ENCODE measurements at regions not wholly inside any gene's neighbourhood (a gene's known extent, or its start where the extent isn't known, plus 50 kb on each side); places are given as distances from the start of the nearest gene placed in this dataset.

GRCh38 chr1:208885060-208885459 lies 640.9 kb upstream of the PLXNA2 start:
- TF ChIP-seq RAD21 (IDR thresholded peaks at IDR 0.05; ENCODE audit: low read depth) (no peak), REST (IDR thresholded peaks at IDR 0.05; ENCODE audit: low read depth) (no peak), TCF12 (IDR thresholded peaks at IDR 0.05; ENCODE audit: low read depth) (no peak), CEBPB (IDR thresholded peaks at IDR 0.05) (no peak), YY1 (IDR thresholded peaks at IDR 0.05; ENCODE audit: low read depth) (no peak), EGR1 (IDR thresholded peaks at IDR 0.05) (no peak), TEAD4 (IDR thresholded peaks at IDR 0.05) (no peak), TAF1 (IDR thresholded peaks at IDR 0.05; ENCODE audit: low read depth) (no peak), FOXM1 (IDR thresholded peaks at IDR 0.05; ENCODE audit: borderline replicate concordance, low read depth) (no peak)

All from Ishikawa (cell line).